ENCODE measurements at regions not wholly inside any gene's neighbourhood (a gene's known extent, or its start where the extent isn't known, plus 50 kb on each side); places are given as distances from the start of the nearest gene placed in this dataset.
A peak's percentile ranks its signal among the peaks of the same experiment; 100 is the strongest.

GRCh38 chr18:77590943-77591515 lies 341.4 kb downstream of the GALR1 start:
- Mint-ChIP-seq H3K4me1 (ENCODE audit: insufficient read depth, unreplicated experiment) (peaks cover 5% of the 10 kb centered on the region), H3K4me3 (ENCODE audit: unreplicated experiment) (no peak overlapping the region), H3K36me3 (ENCODE audit: insufficient read depth, unreplicated experiment) (no peaks in the 10 kb centered on the region), H3K27me3 (ENCODE audit: insufficient read depth, unreplicated experiment) (no peaks in the 10 kb centered on the region), H3K9me3 (ENCODE audit: unreplicated experiment) (peaks cover 4% of the 10 kb centered on the region), H3K27ac (ENCODE audit: low read depth, unreplicated experiment) (no peak overlapping the region)
- CTCF ChIA-PET: interaction anchor here (0.5 to 0.7 kb wide), 2 partner anchors 591 to 608 kb away, joined by 3 read pairs; no protein-coding TSS in a partner anchor
- TF ChIP-seq CTCF (IDR thresholded peaks at IDR 0.05; ENCODE audit: unreplicated experiment): no peak
- DNase-seq (ENCODE audit: unreplicated experiment): no peak
- intact Hi-C loops (cut with micrococcal nuclease): loop anchor here (10.0 kb wide), 1 partner anchor 116 kb away; no protein-coding TSS in a partner anchor
- POLR2A ChIA-PET: no interaction called here
- BruUV-seq (replicated peaks): no TSS peak

- no peaks in the 10 kb centered on the region for H3K36me3 Mint-ChIP-seq (ENCODE audit: insufficient read depth, unreplicated experiment)
- DNase-seq (ENCODE audit: unreplicated experiment): peak; percentile 72
- no peaks in the 10 kb centered on the region for H3K9me3 Mint-ChIP-seq (ENCODE audit: unreplicated experiment)
- peaks cover 19% of the 10 kb centered on the region for H3K4me1 Mint-ChIP-seq (ENCODE audit: insufficient read depth, unreplicated experiment)
- no peak for TF ChIP-seq CTCF (IDR thresholded peaks at IDR 0.05; ENCODE audit: unreplicated experiment)
- intact Hi-C loops (cut with micrococcal nuclease): loop anchor here (10.0 kb wide), 1 partner anchor 123 kb away; no protein-coding TSS in a partner anchor
- H3K27ac Mint-ChIP-seq (ENCODE audit: low read depth, unreplicated experiment): no peak overlapping the region
- CTCF ChIA-PET: interaction anchor here (0.7 kb wide), 1 partner anchor 467 kb away, joined by 3 read pairs; no protein-coding TSS in a partner anchor
- peak overlapping the region; percentile 55 for H3K4me3 Mint-ChIP-seq (ENCODE audit: unreplicated experiment)
- H3K27me3 Mint-ChIP-seq (ENCODE audit: insufficient read depth, unreplicated experiment): no peaks in the 10 kb centered on the region
- POLR2A ChIA-PET: no interaction called here
- no TSS peak for BruUV-seq (replicated peaks)
These were observed 348.1 kb downstream of the GALR1 start for GRCh38 chr18:77597726-77598125.

GRCh38 chr18:77600674-77601073 lies 351.0 kb downstream of the GALR1 start:
- TF ChIP-seq CTCF (IDR thresholded peaks at IDR 0.05; ENCODE audit: unreplicated experiment): no peak
- no peak for DNase-seq (ENCODE audit: unreplicated experiment)
- H3K4me1 Mint-ChIP-seq (ENCODE audit: insufficient read depth, unreplicated experiment): peaks cover 19% of the 10 kb centered on the region
- H3K9me3 Mint-ChIP-seq (ENCODE audit: unreplicated experiment): no peaks in the 10 kb centered on the region
- H3K4me3 Mint-ChIP-seq (ENCODE audit: unreplicated experiment): no peak overlapping the region
- H3K27me3 Mint-ChIP-seq (ENCODE audit: insufficient read depth, unreplicated experiment): no peaks in the 10 kb centered on the region
- no peak overlapping the region for H3K27ac Mint-ChIP-seq (ENCODE audit: low read depth, unreplicated experiment)
- POLR2A ChIA-PET: no interaction called here
- CTCF ChIA-PET: no interaction called here
- intact Hi-C loops (cut with micrococcal nuclease): no loop called here
- no peaks in the 10 kb centered on the region for H3K36me3 Mint-ChIP-seq (ENCODE audit: insufficient read depth, unreplicated experiment)
- no TSS peak for BruUV-seq (replicated peaks)

- ChIA-PET CTCF (no interaction called here), POLR2A (no interaction called here)
- peaks cover 19% of the 10 kb centered on the region for H3K4me1 Mint-ChIP-seq (ENCODE audit: insufficient read depth, unreplicated experiment)
- BruUV-seq (replicated peaks): no TSS peak
- DNase-seq (ENCODE audit: unreplicated experiment): no peak
- no peaks in the 10 kb centered on the region for H3K36me3 Mint-ChIP-seq (ENCODE audit: insufficient read depth, unreplicated experiment)
- H3K4me3 Mint-ChIP-seq (ENCODE audit: unreplicated experiment): no peak overlapping the region
- H3K9me3 Mint-ChIP-seq (ENCODE audit: unreplicated experiment): no peaks in the 10 kb centered on the region
- intact Hi-C loops (cut with micrococcal nuclease): no loop called here
- no peak overlapping the region for H3K27ac Mint-ChIP-seq (ENCODE audit: low read depth, unreplicated experiment)
- no peaks in the 10 kb centered on the region for H3K27me3 Mint-ChIP-seq (ENCODE audit: insufficient read depth, unreplicated experiment)
- TF ChIP-seq CTCF (IDR thresholded peaks at IDR 0.05; ENCODE audit: unreplicated experiment): no peak
These were observed 351.9 kb downstream of the GALR1 start for GRCh38 chr18:77601567-77601966.

Data from MCF 10A (cell line).